GM19455 (cell line): ENCODE measurements at regions not wholly inside any gene's neighbourhood (a gene's known extent, or its start where the extent isn't known, plus 50 kb on each side); places are given as distances from the start of the nearest gene placed in this dataset.

Source experiments
- ATAC-seq: cut with Tn5 transposase; IDR thresholded peaks from one replicate; pipeline ENCODE4 v1.9.1; 2021; ENCODE audit not compliant: unreplicated experiment

DNA sequence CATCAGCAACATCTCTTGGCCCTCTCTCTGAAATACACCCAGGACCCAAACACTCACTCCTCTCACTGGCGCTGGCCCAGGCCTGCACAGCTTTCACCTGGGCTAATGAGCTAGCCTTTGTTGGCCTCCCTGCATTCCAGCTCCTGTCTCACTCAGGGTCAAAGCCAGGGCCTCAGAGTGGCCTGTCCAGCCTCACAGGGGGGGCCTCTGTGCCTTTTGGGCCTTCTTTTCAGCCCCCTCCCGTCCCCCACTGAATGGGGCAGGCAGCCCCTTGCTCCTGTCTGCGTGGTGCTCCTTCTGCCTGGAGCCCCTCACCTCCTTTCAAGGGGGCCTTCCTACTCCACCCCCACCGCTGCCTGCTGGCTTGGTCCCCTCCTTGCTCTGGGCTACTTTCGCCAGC is 59.0 kb upstream of the PRR23E start:
- no peak for ATAC-seq

DNA sequence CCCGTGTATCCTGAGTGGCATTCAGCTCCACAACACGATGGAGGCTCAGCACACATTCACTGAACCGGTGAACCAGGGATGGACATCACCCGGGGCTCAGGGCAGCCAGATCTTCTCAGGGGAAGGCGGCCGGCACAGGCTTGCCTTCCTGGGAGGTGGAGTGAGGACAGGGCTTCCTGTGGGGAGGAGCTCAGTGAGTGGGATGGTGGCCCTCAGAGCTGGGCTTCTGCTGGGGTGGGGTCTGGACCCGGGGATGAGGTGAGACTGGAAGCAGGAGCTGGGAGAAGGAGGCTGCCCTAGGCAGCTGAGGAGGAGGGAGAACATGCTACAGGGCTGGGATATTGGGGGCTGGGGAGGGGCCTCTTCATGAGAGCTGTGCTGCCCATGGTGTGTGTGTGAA is 58.5 kb upstream of the PRR23E start:
- no peak for ATAC-seq

DNA sequence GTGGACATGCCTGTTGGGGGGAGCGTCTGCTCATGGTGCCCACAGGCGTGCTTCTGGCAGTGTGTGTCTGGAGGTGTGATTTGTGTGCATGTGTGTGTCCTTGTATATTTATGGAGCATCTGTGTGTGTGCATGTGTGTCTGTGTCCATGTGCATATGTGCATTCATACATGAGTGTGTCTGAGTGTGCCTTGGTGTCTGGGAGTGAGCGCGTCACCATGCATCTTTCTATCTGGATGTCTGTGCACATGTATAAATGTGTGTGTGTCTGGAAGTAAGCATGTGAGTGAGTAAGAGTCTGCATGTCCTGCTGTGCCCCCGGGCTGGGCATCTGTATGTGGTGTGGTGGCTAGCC is 58.1 kb upstream of the PRR23E start:
- ATAC-seq, result no peak

DNA sequence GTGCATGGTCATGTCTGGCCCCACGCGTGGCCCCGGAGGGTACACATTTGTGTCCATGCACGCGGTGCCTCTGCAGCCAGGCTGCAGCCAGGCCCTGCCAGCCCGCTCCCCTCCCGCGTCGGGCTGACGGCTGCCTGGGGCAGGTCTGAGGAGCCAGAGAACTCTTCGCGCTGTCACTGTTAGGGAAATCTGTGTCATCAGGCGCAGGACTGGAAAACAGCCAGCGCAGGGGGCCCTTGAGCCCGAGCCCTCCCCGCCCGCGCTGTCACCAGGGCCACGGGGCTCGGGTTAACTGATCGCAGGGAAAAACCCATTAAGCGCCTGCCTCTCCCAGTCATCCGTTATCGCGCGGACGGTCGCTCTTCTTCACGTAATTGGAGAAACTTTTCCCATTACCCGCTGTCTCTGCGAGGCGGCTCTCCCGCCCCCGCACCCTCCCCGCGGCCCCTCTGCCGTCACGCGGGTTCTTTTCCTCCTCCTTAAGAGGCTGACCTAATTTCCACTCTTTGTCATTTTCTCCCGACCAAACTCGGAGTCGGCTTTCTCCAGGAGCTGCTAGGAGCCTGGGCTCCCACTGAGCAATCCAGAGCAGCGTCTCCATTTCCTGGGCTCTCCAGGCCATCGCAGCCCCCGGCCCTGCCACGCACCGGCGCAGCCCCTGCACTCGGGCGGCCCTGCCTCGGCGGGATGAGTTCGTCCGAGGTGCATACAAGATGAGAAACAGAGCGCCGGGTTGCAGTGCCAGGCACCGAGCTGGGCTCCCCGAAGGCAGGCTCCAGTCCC is 57.5 kb upstream of the PRR23E start:
- no peak for ATAC-seq

DNA sequence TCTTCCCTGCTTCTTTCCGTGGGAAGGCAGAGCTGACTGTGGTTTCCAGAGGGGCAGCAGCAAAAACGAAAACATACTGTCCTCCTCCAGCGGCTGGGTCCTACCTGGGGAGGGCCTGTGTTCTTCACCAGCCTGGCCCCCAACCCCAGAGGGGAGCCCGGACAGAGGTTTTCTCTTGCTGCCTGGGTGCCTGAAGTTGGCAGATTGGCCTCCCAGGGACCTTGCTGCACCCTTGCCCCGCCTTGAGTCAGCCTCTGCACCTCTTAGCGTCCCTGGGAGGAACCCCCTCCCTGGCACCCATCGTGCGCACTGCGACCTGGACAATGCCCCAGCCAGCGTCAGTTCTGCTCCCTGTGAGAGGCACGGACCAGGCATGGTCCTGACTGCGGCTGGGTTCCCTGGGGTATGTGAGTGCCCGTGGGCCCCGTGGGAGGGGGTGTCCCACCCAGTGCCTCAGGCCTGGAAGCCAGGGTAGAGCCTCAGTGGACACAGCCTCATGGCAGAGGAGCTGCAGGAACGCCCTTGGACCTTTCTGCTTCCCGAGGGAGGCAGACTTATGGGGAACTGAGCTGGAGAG is 56.8 kb upstream of the PRR23E start:
- ATAC-seq, result no peak

DNA sequence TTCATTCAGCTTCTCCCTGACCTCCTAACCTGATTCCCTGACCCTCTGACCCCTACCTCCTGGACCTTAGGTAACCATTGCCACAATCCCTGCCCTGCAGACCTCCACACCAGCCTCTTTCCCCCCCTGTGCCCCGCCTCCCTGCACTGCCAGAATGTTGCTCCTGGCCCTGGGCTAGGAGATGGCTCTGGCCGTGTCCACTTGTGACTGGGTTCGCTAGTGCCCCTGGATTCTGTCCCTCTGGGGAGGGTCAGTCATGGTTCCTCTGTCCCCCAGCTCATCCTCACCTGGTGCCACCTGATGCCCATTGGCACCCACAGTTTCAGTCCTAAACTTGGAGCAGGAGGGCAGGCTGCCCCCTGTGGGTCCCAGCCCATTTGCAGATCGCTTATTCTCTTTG is 56.2 kb upstream of the PRR23E start:
- no peak for ATAC-seq

DNA sequence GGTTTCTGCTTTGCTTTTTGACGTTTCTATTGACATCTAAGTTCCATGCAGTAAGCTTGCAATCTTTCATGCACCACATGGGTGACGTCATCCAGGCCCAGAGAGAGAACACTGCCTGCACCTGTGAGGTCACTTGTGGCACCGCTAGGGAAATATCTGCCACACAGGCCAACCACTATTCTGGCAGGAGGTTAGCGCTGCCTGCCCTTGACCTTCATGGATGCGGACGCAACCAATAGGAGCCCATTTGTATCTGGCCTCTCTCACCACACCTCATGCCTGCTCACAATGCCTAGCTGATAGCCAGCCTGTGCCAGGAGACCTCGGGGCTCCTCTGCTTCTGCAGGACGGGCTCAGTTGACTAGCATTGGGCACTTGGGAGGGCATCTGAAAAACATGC is 55.8 kb upstream of the PRR23E start:
- no peak for ATAC-seq

DNA sequence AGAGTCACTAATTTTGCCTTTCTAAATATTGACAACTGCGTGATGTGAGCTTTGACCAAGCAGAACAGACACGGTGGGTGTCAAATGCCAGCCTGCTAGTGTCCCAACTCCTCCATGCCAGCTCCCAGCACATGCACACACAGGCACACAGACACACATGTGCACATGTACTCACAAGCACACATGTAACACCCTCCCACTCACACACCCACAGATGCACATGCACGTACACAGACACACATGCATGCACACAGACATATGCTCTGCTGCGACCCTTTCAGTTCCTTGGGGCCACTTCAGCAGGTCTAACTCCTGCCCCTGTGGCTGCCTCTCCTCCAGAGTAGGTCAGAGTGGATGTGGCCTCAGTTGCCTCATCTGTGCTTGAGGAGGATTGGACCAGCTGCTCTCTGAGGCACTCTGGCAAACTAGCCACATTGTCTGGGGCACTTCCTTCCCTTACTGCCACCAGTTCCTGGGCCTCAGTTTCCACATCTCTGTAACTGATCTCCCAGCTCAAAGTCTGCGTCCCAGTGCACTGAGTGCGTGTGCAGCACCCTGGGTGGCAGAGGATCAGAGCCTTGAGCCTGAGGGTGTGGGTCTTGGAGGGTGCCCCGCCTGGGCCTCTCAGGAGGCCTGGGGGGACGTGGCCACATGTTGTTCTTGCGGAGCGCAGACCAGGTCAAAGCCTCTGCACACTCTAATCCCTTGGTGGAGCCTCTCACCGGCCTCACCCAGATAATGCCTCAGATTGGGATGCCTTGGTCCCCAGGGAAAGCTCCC is 55.0 kb upstream of the PRR23E start:
- no peak for ATAC-seq

DNA sequence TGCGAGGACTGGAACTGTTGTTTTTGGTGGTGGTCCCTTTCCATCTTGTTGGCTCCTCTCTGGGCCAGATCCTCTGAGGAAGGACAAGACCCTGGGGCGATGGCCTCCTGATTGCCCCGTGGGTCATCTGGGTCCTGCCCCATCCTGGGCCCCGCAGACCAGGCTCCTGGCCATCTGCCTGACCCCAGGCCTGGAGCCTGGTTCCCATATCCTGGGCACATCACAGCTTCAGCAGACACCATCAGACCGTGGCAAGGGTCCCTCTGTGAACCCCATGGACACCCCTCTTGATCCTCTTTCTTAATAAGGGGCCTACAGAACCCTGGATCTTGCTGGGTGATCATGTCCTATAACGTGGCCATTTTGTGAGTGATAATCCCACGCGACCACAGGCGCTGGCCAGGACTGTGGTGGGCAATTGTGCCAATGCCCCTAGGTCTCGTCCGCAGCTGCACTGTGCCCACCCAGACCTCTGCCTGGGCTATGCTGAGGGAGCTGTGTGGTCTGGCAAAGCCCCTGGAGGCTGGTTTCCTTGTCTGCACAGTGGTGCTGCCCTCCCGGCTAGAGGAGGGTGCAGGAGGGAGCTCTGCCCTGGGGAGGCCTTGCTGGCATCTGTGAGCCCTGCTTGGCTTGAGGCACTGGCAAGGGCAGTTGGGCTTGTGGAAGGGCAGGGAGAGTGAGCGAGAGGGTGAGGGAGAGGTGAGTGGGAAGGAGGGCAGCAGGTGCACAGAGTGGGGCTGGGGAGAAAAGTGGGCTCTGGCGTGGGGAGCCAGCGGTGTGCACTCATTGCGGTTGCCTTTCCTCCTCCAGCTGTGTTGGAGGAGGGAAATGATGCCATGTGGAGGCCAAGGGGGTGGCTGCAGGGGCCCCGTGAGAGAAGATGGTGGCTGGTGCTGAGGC is 53.1 kb upstream of the PRR23E start:
- ATAC-seq, result no peak

DNA sequence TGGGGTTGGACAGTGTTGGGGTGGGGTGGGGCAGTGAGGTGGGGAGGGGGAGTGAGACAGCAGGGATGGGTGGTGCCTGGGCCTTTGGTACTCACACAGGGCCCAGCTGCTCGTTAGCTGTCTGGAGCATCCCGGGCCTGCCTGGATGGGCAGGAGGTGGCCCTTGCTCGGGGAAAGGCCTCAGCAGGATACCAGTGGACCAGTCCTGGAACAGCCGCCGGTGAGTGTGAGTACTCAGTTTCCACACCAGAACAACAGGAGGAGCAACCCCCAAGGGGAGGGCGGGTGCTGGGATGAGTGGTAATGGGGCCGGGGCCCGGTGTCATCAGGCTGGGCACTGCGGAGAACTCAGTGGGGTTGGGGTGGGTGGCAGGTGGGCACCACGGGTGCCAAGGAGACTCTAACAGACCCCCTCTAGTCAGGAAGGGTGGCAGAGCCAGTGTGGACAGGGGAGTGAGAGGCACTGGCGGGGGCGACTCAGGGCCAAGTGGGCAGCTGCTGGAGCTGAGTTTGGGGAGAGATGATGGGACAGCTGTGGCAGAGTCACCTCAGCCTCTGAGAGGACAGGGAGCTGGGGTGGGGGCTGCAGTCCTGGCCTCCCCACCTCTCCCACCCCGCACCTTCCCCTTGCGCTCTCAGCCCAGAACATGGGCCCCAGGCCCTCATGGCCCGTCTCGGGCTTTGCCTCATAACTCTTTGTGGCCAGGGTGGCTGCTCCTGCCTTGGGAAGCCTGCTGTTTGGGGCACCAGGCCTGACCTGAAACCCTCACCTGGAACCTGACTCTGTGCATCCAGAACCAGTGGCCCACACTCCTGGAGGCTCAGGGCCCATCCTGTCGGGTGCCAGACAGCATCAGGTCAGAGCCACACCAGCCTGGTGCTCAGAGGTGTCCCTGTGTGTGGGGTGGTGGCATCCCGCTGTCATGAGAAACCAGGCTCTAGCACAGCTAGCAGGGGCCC is 52.1 kb upstream of the PRR23E start:
- no peak for ATAC-seq

DNA sequence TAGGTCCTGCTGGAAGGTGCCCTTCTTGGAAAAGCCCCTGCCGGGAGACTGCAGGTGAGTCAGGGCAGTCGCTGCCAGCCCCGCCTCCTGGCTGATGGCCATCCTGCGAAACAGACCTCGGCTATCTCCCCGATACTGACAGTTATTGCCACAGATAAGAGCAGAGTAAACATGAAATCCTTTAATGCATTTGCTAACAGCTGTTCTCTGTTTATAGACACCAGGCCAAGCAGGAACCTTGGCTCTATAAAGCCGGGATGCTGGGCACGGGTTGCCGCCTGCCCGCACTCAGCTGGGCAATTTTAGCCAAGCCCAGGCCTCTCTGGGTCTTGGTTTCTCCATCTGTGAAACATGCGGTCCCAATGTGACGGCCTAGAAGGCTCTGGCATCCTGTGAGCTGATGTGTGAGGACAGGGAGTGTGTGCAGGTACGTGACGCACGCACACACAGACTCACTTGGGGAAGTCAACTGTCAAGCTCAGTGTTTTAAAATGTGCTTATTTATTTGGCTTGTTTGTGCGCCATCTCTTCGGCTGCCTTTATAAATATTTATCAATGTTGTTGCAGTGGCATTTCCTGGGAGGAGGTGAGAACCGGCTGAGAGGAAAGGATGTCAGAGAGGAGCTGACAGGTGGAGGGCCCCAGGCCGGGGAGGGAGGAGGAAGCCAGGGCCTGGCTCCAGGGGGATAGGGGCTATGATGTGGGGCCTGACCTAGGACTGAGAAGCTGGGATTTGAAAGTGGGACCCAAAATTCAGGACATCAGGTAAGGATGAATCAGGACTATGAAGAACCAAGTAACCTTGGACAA is 50.8 kb upstream of the PRR23E start:
- no peak for ATAC-seq
